Fibroblast of the conjunctiva (primary cell): ENCODE measurements at regions not wholly inside any gene's neighbourhood (a gene's known extent, or its start where the extent isn't known, plus 50 kb on each side); places are given as distances from the start of the nearest gene placed in this dataset.
"Not testable (repeated sequence)": the region's sequence is repeated elsewhere in the genome, so short reads cannot be mapped to it uniquely, and the experiment has no call there.

Experiments used
- DNase-seq: peaks from one replicate; pipeline ENCODE4 v3.0.0-alpha.2; 2010; ENCODE audit warnings: low read depth

DNA sequence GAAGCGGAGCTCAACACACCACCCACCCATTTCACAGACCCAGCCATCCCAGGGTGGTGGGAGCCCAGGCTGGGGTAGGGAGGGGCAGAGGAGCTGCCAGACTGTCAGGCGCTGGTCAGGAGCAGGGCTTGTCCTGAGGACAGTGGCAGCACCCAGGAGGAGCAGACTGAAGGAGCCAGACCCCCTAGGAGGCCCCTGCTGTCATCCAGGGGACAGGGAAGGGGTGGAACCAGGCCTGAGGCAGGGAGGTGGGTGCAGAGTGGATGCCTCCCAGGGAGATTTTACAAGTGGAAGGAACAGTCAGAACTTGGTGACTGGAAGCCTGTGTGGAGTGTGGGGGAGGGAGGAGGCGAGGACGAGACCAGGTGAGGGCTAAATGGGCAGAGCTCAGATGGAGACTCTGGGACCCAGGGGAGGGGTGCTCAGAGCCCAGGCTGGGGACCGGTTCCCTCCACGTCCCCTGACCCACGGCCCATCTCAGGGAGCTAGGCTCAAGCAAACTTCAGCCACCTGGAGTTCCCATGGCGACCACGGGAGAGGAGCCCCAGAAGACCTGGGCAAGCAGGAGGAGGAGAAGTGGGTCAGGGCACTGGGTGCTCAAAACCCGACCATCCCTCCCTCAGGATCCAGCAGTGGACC, 215.4 kb downstream of the TBC1D2B start:
- not testable (repeated sequence) for DNase-seq

DNA sequence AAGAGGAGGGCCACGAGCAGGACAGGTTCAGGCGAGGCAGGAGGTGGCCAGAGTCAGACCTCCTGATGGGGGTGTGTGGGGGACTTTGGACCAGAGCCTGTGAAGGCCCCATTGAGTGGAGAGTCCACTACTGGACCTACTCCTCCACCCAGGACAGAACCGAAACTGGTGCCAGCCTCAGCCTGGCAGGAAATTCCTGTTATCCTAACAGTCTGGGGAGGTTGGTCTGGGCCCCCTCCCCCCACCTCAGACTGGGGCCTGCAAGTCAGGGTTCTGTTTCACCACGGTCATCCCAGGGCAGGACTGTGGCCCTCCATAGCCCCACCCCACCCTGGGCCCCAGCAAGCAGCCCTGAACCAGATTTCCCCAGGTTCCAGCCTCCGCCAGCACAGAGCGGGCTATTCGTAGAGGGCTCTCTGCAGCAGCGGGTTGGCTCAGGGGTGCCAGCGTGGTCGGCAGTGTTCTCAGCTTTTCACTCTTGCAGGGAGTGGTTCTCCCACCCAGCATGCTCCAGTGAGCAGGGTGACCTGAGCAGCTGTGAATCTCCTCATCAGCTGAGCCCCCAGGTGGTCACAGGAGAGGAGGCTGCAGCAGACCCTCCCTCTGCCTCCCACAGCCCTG, 217.3 kb downstream of the TBC1D2B start:
- DNase-seq = no peak

DNA sequence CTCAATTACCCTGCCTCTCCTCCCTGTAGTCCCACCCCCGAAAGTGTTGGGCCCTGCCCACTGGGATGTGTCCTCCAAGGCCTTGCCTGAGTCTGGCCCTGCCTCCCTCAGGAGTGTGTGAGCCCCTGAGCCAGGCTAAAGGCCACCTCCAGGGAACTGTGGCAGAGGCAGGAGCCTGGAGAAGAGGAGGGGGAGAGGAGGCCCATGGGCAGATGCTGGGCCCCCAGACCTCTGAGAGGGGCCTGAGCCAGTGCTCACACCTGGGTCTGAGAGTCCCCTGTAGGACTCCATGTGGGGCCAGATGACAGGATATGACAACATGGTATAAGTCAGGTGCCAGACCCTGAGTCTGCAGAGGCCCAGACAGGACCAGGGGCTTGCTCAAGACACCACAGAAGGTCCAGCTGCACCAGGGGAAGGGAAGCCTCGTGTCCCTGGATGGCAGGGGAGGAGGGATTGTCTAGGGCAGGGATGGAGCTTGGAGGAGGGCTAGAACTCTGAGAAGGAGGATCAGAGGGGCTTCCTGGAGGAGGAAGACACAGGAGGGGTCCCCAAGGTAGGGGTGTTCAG, 217.9 kb downstream of the TBC1D2B start:
- no peak for DNase-seq

DNA sequence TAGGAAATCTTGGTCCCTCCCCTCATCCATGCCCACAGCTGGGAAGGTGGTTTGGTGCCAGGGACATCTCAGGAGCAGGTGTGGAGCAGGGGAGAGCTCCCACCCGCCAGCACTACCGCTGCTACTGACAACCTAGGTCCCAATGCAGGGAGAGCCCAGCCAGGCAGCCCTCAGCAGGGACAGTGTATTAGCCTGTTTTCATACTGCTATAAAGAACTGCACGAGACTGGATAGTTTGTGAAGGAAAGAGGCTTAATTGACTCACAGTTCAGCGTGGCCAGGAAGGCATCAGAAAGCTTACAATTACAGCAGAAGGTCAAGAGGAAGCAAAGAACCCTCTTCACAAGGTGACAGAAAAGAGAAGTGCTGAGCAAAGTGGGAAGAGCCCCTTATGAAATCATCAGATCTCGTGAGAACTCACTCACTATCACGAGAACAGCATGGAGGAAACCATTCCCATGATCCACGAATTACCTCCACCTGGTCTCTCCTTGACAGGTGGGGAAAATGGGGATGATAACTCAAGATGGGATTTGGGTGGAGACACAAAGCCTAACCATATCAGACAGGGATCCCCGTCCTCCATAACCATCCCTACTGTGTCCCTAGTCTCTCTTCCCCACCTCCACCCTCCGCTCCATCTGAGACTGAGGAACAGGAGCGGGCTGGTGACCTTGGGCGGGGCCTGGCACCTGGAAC, 218.6 kb downstream of the TBC1D2B start:
- no peak for DNase-seq

DNA sequence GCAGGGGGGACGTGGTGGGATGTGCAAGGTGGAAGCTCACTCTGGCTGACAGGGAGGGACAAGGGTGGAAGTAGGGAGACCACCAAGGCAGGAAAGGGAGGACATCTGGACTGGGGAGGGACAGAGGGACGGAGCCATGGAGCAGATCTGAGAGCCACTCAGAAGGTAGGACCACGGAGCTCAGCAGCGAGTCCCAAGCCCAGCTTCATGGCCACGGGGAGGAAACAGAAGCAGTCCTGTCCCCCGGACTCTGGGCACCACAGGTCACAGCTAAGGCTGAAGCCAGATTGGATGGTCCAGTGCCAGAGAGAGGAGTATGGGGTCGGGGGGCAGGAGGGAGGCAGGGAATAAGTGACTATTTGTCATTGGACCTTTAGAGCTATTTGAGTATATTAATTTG, 220.1 kb downstream of the TBC1D2B start:
- DNase-seq = no peak

DNA sequence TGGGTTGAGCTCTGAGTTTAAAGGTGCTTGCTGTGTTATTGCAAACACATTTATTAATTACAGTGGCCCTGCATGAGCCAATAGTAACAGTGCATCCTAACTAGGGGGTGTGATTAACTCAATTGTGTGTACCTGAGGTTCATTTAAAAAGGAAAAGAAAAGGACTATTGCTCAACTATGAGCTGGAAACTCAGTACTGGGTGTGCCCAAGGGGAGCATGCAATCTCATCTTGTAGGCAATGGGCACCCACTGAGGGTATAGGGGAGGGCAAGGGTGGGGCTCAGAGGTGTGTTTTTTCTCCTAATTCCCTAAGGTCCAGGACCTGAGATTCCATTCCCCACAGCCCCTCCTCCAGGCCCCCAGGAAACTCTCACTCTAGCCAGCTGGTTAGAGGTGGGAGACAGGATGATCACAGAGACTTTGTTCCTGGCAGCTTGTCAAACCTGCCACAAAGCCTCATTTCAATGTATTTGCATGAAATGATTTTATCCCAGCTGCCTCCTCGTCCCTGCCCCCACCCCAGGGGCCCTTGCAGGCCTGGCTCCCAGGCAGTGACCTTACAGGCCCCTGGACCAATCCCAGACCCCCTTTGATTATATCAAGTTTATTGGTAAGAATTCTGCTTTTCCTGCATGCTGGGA, 220.7 kb downstream of the TBC1D2B start:
- DNase-seq = no peak

DNA sequence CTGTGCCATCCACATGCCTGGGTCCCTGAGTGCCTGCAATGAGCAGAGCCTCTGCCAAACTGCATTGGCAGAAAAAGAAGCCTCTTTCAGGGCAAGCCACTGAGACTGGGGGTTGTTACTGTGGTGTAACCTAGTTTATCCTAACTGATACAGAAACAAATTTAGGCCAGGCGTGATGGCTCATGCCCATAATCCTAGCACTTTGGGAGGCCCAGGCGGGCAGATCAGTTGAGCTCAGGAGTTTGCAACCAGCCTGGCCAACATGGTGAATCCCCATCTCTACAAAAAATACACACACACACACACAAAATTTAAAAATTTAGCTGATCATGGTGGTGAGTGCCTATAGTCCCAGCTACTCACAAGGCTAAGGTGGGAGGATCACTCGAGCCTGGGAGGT, 221.6 kb downstream of the TBC1D2B start:
- no peak for DNase-seq

DNA sequence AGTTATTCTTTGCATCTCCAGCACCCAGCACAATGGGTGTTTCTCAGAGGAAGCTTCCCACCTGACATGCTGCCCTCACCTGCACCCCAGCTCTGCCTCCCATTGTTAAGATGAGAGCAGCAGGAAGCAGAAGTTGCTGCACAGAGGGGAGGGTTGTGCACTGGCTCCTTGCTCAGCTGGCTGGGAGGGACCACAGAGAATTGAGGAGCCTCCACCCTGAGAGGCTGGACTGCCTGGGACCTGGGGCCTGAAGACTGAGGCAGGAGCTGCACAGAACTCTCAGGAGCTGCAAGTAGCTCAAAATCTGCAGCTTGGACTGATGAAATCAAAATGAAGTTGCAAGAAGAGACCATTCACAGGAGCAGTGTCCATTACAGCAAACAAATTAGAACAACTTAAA, 222.3 kb upstream of the LINGO1 start:
- DNase-seq = no peak

DNA sequence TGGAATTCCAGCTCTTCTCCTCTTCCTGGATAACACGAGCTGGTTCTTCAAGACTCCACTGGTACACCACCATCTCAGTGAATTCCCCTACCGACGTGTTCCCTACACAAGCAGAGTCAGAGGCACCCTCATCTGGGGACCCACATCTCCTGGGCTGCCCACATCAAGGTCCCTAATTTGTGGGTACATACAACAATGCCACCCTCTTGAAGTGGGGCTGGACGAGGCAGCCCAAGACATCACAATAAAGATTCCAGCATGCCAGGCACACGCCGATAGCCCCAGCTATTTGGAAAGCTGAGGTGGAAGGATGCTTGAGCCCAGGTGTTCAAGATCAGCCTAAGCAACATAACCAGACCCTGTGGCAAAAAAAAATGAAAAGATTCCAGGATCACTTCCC, 221.2 kb upstream of the LINGO1 start:
- no peak for DNase-seq

DNA sequence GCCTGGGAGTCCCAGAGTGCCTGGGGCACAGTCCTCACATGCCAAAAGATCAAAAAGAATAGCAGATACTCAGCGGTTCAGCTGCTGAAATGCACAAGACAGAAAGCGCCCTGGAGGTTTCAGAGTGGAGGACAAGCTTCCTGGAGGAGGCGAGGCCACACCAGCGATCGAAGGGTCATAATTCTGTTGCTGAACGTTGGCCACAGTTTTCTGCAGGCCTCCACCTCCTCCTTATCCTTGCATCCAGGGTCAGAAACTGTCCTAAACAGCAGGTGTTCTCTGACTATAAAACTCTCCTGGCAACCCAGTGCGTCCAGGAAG, 220.3 kb upstream of the LINGO1 start:
- DNase-seq = no peak

DNA sequence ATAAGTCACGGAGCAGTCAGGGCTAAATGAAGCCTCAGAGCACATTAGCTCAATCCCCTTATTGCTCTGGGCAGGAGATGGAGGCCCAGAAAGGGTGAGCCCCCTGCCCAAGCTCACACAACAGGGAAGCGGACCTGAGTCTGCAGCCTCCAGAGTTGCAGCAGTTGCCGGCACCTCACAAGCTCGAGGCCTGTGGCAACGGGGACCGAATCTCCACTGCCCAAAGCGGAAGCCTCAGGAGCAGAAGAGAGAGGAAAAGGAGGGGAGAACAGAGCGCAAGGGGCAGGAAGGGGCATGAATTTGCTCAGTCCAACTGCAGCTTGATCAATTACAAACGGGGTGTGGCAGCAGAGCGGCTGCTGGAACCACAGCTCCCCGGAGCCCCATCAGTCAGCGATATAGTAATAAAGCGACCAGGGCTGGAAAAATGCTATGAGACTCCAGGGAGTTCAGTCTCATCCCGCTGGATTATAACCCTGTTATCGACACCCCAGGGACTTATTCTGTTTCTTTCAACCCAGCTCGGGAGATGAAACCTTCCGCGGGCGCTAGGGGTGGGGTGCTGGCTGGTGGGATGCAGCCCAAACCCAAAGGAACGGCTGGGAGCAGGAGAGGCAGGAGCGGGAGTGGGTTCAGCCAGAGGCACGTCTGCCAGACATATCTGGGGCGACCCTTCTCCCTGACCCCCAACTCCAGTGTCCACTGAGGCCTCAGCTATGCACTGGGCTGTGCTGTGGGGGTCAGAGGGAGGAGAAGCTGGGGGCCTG, 219.7 kb upstream of the LINGO1 start:
- DNase-seq = no peak

DNA sequence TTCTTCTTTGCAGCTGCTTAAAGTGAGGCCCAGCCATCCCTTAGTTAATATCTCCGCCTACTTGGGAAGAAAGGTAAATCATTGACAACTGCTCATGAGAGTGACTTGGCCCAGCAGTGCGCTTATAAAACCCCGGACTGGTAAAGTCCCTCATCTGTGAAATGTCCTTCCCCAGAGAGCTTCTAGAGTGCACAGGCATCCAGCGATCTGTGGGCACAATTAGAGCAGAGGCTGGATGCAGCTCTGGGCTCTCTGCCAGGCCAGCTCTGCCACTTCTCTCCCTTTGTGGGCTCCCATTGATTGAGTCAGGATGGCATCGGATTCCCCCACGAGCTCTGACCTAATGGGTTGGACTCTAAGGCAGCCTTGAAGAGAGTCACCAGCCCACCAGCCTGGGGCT, 219.0 kb upstream of the LINGO1 start:
- DNase-seq = no peak

DNA sequence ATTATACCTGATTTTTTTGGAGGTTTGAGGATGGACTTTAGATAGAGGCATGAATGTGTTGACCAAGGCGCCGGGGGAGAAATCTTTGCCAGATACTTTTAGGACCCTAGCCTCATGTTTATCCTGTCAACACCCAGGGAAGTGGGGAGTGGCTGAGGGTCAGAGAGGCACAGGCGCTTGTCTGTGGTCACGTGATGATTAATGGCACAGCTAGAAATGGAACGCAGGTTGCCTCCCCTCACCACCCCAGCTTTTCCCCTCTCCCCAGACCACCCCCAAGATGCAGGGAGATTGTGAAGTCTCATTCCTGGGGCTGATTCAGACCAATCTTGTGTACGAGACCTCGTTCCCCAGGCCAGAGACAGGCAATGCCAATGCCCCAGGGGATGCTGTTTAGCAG, 218.4 kb upstream of the LINGO1 start:
- no peak for DNase-seq

DNA sequence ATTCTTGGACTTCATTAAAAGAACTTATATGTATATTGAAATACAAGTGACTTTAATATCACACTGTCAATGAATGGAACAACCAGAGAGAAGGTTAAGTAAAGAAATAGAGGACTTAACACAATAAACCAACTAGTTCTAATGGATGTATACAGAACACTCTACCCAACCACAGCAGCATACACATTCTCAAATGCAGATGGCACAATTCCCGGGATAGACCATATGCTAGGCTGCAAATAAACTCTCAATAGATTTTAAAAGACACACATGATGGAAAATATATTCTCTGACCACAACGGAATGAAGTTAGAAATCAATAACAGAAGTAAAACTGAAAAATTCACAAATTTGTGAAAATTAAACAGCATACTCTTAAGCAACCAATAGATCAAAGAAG, 214.3 kb upstream of the LINGO1 start:
- no peak for DNase-seq

DNA sequence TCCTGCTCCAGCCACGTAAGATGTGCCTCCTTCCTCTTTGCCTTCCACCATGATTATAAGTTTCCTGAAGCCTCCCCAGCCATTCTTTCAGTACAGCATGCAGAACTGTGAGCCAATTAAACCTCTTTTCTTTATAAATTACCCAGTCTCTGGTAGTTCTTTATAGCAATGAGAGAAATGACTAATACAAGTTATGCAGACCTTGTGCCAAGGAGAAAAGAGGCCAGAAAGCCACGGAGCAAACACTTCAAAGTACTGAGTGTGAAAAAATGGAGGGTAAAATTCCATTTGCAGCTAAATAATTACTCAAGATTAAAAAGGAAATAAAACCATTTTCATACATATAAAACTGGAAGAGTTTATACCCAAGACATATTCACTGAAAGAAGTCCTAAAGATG, 213.6 kb upstream of the LINGO1 start:
- no peak for DNase-seq

DNA sequence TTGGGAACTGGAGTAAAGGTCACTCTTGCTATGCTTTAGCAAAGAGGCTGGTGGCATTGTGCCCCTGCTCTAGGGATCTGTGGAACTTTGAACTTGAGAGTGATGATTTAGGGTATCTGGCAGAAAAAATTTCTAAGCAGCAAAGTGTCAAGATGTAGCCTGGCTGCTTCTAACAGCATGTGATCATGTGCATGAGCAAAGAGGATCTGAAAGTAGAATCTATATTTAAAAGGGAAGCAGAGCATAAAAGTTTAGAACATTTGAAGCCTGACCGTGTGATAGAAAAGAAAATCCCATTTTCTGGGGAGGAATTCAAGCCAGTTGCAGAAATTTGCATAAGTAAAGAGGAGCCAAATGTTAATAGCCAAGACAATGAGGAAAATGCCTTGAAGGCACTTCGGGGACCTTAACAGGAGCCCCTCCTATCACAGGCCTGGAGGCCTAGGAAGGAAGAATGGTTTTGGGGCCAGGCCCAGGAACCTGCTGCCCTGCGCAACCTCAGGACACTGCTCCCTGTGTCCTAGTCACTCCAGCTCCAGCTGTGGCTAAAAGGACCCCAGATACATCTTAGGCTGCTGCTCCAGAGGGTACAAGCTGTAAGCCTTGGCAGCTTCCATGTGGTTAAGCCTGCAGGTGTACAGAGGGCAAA, 212.2 kb upstream of the LINGO1 start:
- no peak for DNase-seq

DNA sequence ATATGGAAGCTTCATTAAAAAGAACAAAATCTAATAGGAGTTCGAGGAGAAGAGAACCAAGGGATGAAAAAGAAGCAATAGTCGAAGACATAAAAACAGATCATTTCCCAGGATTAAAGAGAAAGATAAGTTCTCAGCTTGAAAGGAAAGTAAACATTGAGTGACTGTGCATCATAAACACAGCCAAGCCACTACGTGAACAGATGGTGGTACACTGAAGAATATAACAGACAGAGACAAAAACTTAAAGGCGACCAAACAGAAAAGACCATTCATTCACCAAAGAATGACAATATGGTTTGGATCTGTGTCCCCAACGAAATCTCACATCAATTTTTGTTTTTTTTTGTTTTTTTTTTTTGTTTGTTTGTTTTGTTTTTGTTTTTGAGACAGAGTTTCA, 210.8 kb upstream of the LINGO1 start:
- no peak for DNase-seq

DNA sequence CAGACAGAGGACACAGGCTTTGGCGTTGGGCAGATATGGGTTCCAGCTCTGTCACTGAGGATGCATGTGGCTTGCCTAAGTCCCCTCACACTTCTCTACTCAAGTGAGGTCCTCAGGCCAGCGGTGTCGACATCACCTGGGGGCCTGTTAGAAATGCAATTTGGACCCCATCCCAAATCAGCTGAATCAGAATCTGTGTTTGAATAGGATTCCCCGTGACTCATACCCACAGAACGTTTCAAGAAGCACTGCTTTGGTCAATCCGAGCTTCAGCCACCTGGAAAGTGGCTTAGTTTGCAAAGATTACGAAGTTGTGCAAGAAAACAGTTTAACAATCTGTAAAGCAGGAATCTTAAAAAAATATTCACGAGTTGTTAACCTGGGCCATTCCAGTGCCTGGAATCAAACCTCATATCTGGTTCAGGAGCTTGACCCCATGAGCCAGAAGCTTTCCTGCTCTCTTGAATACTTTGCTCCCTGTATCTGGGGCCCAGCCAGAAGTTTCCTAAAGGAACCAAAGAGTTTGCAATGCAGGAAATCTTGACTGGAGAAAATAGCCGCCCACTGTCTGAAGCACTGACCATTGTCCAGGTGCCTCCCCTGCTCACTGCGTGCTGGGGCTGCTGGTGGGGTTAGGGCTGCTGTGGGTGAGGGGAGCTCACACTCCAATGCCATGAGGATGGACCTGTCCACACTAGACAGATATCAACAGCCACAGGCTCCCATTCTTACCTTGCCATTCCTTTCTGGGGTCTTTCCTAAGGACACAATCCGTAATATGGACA, 208.5 kb upstream of the LINGO1 start:
- peak; percentile 4 for DNase-seq

DNA sequence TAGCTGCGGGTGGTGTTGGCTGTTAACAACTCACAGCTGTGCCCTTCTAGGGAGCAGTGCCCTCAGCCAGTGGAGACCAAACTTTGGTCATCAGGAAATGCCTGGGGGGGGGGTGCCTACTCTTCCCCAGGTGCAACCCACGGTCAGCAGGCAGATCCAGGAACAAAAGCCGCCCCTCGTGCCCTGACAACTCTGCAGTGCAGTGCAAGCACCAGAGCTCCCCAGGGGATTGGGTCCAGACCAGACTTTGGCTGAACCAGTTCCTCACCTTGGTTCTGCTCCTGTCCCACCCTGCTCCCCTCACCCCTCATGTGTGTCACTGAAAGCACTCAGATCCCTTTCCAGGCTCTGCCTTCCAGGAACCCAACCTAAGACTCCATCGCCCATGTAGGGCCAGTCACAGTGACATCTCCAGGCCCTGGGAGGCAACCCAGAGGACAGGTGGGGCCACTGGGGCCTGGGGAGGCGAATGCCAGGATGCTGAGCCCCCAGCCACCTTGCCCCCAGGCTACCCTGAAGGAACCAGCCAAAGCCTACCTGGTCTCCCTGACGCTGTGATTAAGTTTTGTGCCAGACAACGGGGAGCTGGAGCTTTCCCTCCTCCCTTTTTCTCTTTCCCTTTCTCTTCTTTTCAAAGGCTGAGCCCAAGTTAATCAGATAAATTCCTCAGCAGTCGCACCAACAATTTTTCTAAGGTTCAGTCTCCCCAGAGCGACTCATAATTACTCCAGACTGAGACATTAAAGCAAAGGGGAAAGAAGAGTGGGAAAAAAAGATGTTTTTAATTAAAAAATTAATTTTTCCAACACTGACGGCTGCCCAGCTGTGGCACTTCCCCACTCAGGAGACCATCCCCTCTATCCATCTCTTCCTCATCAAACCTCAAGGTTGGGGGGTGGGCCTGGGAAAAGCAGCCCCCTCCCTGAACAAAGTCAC, 207.5 kb upstream of the LINGO1 start:
- DNase-seq = no peak

DNA sequence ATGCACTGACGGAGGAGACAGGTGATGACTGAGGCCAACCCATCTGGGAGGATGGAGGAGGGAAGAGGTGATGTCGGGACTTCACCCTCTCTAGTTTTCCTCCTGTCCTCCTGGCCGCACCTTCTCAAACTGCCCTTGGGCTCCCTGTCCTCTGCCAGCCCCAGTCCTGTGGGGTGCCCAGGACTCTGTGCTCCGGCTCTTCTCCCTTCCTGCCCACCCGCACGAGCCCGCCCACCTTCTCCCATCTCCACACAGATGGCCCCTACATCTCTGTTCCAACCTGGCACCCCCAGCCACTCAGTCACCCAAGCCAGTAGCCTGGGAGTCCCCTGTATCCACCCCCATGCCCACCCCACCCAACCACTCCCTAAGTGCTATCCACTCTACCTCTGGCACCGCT, 206.7 kb upstream of the LINGO1 start:
- no peak for DNase-seq
